OCI-LY3 (cell line): ENCODE measurements at regions not wholly inside any gene's neighbourhood (a gene's known extent, or its start where the extent isn't known, plus 50 kb on each side); places are given as distances from the start of the nearest gene placed in this dataset.

Source experiments
- EZH2phosphoT487 ChIP-seq: fragments of 200-600 bp; shearing (Covaris generic); IDR thresholded peaks from 2 replicates; pipeline ENCODE4 v1.6.1; 2018; ENCODE audit warnings: antibody characterized with exemption, mixed run types, low read depth
- TF ChIP-seq, protein P1 (sequence below): fragments of 200-600, 300-600 bp; sonication (generic); IDR thresholded peaks from 2 replicates; pipeline ENCODE4 v1.5.1; 2014; ENCODE audit warnings: antibody characterized with exemption, low read length, low read depth

DNA sequence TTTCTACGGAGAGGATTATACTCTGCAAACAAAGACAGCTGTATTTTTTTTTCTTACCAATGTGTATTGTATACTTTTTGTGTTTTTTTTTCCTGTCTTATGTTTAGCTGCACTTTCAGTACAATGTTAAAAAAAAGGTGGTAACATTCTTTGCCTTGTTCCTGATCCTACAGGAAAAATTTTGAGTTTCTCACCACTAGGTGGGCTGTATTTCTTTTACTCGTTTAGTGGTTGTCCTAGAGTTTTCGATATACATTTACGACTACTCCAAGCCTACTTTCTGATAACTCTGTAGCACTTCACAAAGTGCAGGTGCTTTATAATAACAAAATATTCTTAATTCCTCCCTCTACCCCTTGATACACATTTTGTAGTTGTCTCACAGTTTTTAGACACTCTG lies 652.2 kb downstream of the UQCRFS1 start:
- TF ChIP-seq, protein P1, sequence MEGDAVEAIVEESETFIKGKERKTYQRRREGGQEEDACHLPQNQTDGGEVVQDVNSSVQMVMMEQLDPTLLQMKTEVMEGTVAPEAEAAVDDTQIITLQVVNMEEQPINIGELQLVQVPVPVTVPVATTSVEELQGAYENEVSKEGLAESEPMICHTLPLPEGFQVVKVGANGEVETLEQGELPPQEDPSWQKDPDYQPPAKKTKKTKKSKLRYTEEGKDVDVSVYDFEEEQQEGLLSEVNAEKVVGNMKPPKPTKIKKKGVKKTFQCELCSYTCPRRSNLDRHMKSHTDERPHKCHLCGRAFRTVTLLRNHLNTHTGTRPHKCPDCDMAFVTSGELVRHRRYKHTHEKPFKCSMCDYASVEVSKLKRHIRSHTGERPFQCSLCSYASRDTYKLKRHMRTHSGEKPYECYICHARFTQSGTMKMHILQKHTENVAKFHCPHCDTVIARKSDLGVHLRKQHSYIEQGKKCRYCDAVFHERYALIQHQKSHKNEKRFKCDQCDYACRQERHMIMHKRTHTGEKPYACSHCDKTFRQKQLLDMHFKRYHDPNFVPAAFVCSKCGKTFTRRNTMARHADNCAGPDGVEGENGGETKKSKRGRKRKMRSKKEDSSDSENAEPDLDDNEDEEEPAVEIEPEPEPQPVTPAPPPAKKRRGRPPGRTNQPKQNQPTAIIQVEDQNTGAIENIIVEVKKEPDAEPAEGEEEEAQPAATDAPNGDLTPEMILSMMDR, result no peak
- no peak for TF ChIP-seq EZH2phosphoT487
